ENCODE measurements at regions not wholly inside any gene's neighbourhood (a gene's known extent, or its start where the extent isn't known, plus 50 kb on each side); places are given as distances from the start of the nearest gene placed in this dataset.

GRCh38 chrX:63475200-63475599 lies 124.1 kb upstream of the SPIN4 start:
- TF ChIP-seq, protein P1, sequence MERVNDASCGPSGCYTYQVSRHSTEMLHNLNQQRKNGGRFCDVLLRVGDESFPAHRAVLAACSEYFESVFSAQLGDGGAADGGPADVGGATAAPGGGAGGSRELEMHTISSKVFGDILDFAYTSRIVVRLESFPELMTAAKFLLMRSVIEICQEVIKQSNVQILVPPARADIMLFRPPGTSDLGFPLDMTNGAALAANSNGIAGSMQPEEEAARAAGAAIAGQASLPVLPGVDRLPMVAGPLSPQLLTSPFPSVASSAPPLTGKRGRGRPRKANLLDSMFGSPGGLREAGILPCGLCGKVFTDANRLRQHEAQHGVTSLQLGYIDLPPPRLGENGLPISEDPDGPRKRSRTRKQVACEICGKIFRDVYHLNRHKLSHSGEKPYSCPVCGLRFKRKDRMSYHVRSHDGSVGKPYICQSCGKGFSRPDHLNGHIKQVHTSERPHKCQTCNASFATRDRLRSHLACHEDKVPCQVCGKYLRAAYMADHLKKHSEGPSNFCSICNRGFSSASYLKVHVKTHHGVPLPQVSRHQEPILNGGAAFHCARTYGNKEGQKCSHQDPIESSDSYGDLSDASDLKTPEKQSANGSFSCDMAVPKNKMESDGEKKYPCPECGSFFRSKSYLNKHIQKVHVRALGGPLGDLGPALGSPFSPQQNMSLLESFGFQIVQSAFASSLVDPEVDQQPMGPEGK (CRISPR knock-in tag; IDR thresholded peaks at IDR 0.05; ENCODE audit: borderline replicate concordance), result no peak
- TF ChIP-seq TOX (CRISPR knock-in tag; IDR thresholded peaks at IDR 0.05; ENCODE audit: borderline replicate concordance) (no peak), RARB (CRISPR knock-in tag; IDR thresholded peaks at IDR 0.05) (no peak), ZNF70 (CRISPR knock-in tag; IDR thresholded peaks at IDR 0.05) (no peak), ISL1 (CRISPR knock-in tag; IDR thresholded peaks at IDR 0.05) (no peak), ZFP3 (CRISPR knock-in tag; IDR thresholded peaks at IDR 0.05) (no peak), CSDC2 (CRISPR knock-in tag; IDR thresholded peaks at IDR 0.05) (no peak), PPARA (CRISPR knock-in tag; IDR thresholded peaks at IDR 0.05; ENCODE audit: borderline replicate concordance) (no peak), OSR1 (CRISPR knock-in tag; IDR thresholded peaks at IDR 0.05) (no peak)
- TF ChIP-seq, protein P2, sequence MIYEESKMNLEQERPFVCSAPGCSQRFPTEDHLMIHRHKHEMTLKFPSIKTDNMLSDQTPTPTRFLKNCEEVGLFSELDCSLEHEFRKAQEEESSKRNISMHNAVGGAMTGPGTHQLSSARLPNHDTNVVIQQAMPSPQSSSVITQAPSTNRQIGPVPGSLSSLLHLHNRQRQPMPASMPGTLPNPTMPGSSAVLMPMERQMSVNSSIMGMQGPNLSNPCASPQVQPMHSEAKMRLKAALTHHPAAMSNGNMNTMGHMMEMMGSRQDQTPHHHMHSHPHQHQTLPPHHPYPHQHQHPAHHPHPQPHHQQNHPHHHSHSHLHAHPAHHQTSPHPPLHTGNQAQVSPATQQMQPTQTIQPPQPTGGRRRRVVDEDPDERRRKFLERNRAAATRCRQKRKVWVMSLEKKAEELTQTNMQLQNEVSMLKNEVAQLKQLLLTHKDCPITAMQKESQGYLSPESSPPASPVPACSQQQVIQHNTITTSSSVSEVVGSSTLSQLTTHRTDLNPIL (CRISPR knock-in tag; IDR thresholded peaks at IDR 0.05; ENCODE audit: low read depth), result no peak

All from SK-N-SH treated with all-trans-retinoic acid at 6 μM for 48 hours (cell line).